Pons (tissue), 1 donor: ENCODE measurements at regions not wholly inside any gene's neighbourhood (a gene's known extent, or its start where the extent isn't known, plus 50 kb on each side); places are given as distances from the start of the nearest gene placed in this dataset.

Experiments used
- DNase-seq: peaks from one replicate; pipeline ENCODE4 v3.0.0-alpha.2; 2016; ENCODE audit warnings: low spot score

GRCh38 chr13:104841110-104841509 is 1694.4 kb downstream of the EFNB2 start:
- DNase-seq = no peak

- DNase-seq = no peak
Measured at GRCh38 chr13:104837756-104838155, 1697.7 kb downstream of the EFNB2 start.

DNA sequence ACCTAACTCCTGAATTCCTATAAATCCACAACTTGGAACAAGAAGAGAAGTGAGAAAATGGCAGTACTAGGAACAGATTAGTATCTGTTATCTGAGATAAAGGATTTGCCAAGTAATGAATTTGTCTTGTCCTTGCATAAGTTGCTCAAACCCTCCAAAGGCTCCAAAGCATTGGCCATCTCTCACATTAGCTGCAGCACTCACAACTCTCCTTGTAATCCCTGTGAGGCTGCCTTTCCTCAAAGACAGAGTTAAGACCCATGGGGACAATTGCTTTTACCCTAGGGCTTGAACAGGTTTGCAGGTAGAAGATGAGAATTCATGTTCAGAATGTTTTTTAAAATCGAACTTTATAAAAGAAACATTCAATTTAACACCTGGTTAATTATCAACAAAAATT is 1702.2 kb downstream of the EFNB2 start:
- DNase-seq = no peak

GRCh38 chr13:104832231-104832630 is 1703.2 kb downstream of the EFNB2 start:
- no peak for DNase-seq

DNA sequence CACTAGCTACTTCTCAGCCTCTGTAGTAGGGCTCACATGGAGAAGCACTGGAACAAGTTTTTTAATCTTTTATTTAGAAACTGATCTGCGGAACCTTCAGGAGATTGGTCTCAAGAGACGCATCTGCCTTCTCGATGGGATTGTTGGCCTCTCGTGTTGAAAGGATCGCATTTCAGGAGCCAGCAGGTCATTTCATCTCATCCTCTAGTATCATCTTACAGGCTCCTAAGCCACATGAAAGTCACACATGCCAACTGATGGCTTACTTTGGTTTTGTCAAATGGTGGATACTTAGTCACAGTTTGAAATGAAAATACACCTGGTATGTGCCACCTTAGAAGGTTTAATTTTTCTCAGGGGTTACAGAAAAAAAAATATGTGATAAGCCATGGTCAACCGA is 1703.6 kb downstream of the EFNB2 start:
- no peak for DNase-seq

DNA sequence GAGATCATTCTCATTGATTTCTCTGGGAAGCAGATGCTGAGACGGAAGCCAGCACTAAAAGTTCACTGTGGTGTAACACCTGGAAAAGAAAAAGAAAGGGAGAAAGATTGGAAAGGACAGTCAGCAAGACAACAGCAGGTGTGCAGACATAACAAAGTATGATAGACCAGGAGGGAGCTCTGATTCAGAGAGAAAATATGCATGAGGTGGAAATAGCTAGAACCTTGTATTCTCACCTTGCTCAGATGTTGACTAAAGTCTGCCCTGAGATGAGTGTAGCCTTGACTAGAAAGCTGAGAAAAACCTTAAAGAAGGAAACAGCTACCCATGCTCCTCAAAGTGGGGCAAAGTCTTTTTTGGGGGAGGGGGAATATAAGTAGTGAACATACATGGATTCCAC is 1711.8 kb downstream of the EFNB2 start:
- DNase-seq = no peak

DNA sequence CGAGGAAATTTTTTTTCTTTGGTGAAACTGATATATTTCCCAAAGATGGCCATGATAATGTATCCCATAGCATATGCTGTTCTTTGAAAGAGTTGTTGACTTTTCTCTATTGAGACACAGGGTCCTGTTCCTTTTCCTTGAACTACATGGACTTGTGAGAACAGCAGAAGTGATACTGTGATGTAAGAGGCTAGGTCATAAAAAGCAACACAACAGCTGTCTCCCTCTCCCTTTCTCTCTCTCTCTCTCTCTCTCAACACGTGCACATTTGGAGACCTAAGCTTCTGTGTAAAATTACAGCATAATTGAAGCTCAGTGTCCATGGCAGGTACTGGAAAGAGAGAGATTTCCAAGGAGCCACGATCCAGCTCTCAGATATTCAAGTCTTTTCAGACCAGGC is 1712.4 kb downstream of the EFNB2 start:
- no peak for DNase-seq

GRCh38 chr13:104817271-104817670 is 1718.2 kb downstream of the EFNB2 start:
- DNase-seq = no peak

DNA sequence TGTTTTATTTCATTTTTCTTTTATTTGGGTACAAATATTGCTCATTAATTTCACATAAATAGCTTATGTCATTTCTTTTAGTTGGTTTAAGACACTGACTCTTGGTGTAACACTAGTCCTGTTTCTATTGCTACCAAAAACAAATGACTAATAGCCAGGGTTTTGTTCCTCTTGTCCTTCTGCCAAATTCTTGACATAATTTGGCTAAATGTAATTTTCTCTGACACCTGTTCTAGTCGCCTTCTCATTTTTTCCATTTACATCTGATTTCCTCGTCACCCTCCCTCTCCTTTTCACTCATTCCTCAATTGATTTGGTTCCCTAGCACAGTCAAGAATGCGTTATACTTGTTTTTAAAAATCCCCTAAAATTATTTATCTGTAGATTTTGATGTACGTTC is 1718.7 kb downstream of the EFNB2 start:
- no peak for DNase-seq

- DNase-seq = no peak
Measured at GRCh38 chr13:104810242-104810641, 1725.2 kb downstream of the EFNB2 start.

GRCh38 chr13:104809483-104809882 is 1726.0 kb downstream of the EFNB2 start:
- DNase-seq = no peak

DNA sequence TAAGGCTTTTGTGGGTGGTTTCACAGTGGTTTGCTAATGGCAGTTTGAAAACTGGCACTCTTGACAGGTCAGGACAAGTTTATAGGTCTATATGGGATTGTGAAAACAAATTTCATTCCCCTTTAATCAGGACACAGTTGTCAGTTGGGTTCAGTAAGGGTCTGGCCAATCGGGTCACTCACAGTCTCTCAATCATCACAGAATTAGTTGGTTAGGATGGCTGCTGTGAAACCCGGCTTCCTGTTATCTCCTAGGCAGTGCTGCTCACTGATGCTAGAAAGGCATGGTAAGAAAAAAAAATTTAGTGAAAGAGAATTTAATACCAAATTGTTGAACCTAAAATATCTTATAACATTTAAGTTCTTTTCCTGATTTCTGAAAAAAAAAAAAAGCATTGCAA is 1730.1 kb downstream of the EFNB2 start:
- no peak for DNase-seq

DNA sequence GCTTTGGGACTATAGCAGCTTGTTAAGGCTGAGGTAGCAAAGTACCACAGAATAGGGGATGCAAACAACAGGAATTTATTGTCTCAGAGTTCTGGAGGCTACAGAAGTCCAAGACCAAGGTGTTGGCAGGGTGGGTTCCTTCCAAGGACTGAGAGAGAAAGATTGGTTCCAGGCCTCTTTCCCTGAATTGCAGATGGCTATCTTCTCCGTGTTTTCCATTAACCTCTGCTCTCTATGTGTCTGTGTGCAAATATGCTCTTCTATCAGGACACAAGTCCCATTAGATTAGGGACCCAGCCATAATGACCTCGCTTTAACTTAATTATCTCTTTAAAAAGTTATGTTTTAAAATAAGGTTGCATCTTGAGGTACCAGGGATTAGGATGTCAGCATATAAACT is 1732.9 kb upstream of the SLC10A2 start:
- DNase-seq = no peak

GRCh38 chr13:104798486-104798885 is 1732.3 kb upstream of the SLC10A2 start:
- no peak for DNase-seq

GRCh38 chr13:104796581-104796980 is 1730.4 kb upstream of the SLC10A2 start:
- no peak for DNase-seq

DNA sequence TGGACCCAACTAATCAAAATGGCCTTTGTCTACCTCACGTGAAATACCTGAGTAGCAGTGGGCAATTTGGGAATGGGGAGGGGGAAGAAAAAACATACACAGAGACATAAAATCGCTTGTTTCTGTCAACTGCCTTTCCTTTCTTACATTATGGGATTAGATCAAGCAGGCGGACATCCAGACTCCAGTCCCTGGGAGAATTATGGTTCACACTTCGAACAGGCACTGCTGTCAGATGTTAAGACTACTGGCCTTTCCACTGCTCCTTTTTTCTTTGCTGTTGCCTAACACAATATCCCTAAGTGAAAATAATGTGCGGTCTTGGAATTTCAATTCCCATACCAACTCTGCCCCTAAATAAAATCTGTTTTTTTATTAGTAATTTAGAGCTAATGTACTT is 1719.7 kb upstream of the SLC10A2 start:
- no peak for DNase-seq

- no peak for DNase-seq
Measured at GRCh38 chr13:104784891-104785290, 1718.7 kb upstream of the SLC10A2 start.

GRCh38 chr13:104782741-104783140 is 1716.5 kb upstream of the SLC10A2 start:
- no peak for DNase-seq

GRCh38 chr13:104779311-104779993 is 1713.2 kb upstream of the SLC10A2 start:
- DNase-seq = no peak

DNA sequence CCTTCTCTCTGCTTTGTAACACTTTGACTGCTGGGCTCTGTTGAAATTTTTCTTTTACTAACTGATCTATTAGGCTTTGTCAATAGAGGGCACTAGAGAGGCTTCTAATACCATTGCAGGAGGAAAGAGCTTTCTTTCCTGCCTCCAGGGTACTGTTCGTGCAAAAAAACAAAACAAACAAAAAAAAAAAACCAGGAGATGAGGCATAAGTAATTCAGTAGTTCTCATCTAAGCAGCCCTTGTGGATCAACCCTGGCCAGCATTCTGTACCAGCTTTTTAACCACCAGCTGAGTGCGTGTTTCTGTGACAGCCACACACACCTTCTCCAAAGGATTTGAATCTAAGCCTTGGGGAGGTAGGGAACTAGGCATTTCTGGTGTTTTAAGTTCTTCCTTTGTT is 1707.6 kb upstream of the SLC10A2 start:
- peak; percentile 44 for DNase-seq

- DNase-seq = no peak
Measured at GRCh38 chr13:104769545-104769944, 1703.3 kb upstream of the SLC10A2 start.

DNA sequence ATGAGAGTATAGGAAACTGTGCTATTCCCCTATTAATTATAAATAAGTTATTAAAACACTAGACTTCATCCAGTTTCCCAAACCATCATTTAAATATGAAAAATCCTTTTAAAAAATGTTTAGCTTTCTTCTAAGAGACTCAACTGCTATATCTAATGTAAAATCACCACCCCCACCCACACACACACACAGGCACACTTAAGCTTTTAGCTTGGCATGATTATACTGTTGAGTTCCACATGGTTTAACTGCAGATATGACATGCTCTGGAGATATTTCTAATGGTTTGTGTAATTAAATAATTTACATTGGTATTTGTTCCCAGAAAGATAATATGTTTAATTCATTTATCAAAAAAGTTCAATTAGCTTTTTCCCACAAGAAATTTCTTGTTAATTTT is 1700.1 kb upstream of the SLC10A2 start:
- DNase-seq = no peak

DNA sequence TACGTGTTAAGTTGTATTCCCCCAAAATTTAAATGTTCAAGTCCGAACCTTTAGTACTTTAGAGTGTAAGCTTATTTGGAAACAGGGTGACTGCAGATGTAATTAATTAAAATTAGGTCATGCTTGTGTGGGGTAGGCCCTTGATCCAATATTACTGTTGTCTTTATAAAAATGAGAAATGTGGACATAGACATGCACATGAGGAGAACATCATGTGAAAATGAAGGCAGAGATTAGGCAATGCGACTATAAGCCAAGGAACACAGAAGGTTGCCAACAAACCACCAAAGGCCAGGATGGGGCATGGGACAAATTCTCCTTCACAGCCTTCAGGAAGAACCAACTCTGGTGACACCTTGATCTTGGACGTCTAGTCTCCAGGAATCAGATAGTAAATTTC is 1698.4 kb upstream of the SLC10A2 start:
- DNase-seq = no peak

GRCh38 chr13:104759069-104759468 is 1692.9 kb upstream of the SLC10A2 start:
- DNase-seq = no peak

DNA sequence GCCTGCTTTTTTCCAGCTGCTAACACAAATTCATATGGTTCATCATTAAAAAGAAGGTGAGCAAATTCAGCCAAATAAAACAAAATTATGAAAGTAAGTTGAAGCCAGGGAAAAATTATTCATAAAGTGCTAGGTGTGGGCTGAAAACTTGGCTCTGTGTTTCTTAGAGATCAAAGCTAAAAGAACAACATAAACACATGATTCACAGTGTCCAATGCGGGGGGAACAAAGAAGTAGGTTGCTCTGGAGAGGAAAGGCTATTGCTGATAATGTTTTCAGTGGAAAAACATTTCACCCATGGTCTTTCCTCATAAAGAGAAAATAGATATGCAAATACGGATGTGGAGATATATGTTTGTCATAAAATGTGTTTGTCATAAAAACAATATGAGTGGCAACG is 1691.5 kb upstream of the SLC10A2 start:
- DNase-seq = no peak
